ENCODE measurements at regions not wholly inside any gene's neighbourhood (a gene's known extent, or its start where the extent isn't known, plus 50 kb on each side); places are given as distances from the start of the nearest gene placed in this dataset.

DNA sequence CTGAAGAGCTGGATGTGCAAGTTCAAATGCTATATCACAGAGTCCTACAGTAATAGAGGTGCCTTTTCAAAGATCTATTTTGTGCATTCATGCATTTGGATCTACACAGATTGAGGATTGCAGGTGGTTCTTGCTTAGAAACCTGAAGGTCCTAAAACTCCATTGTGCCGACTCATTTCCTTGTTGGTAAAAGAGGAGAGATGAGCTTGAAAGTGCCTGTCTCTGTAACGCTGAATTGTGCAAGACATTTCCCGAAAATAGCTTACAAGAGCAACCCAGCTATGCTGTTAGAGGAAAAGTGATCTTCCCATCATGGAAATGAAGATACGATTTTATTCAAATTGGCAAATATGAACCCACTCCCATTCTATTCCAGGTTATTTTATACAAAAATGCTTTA, 110.7 kb upstream of the CXCL14 start:
- Histone ChIP-seq H3K27ac (ENCODE audit: low read depth in 1 of 2, low read length in 1 of 2) (no peak overlapping the region), H3K36me3 (ENCODE audit: control insufficient read depth in 2 of 2, insufficient read depth in 2 of 2, low read length in 1 of 2) (no peaks in the 10 kb centered on the region), H3K27me3 (ENCODE audit: control insufficient read depth in 2 of 2, insufficient read depth in 1 of 2, low read length in 1 of 2) (no peaks in the 10 kb centered on the region), H3K9me3 (ENCODE audit: control insufficient read depth in 2 of 2, insufficient read depth in 1 of 2, low read length in 1 of 2) (no peaks in the 10 kb centered on the region), H3K4me1 (ENCODE audit: control insufficient read depth in 2 of 2, insufficient read depth in 2 of 2, low read length in 2 of 2) (no peaks in the 10 kb centered on the region), H3K4me3 (ENCODE audit: low read length in 2 of 2) (no peak overlapping the region)
- DNase-seq (ENCODE audit: low read depth in 6 of 9, low spot score in 9 of 9): no peak
- 66% methylated on average over 4 of the region's 4 CpGs for WGBS

GRCh38 chr5:135688385-135688784, 109.6 kb upstream of the CXCL14 start:
- Histone ChIP-seq H3K36me3 (ENCODE audit: control insufficient read depth in 2 of 2, insufficient read depth in 2 of 2, low read length in 1 of 2) (no peaks in the 10 kb centered on the region), H3K4me3 (ENCODE audit: low read length in 2 of 2) (no peak overlapping the region), H3K27ac (ENCODE audit: low read depth in 1 of 2, low read length in 1 of 2) (no peak overlapping the region), H3K4me1 (ENCODE audit: control insufficient read depth in 2 of 2, insufficient read depth in 2 of 2, low read length in 2 of 2) (no peaks in the 10 kb centered on the region), H3K9me3 (ENCODE audit: control insufficient read depth in 2 of 2, insufficient read depth in 1 of 2, low read length in 1 of 2) (no peaks in the 10 kb centered on the region), H3K27me3 (ENCODE audit: control insufficient read depth in 2 of 2, insufficient read depth in 1 of 2, low read length in 1 of 2) (no peaks in the 10 kb centered on the region)
- 89% methylated on average over 2 of the region's 2 CpGs for WGBS
- no peak for DNase-seq (ENCODE audit: low read depth in 6 of 9, low spot score in 9 of 9)

- H3K36me3 ChIP-seq (ENCODE audit: control insufficient read depth in 2 of 2, insufficient read depth in 2 of 2, low read length in 1 of 2): no peaks in the 10 kb centered on the region
- H3K27ac ChIP-seq (ENCODE audit: low read depth in 1 of 2, low read length in 1 of 2): no peak overlapping the region
- no peak overlapping the region for H3K4me3 ChIP-seq (ENCODE audit: low read length in 2 of 2)
- H3K4me1 ChIP-seq (ENCODE audit: control insufficient read depth in 2 of 2, insufficient read depth in 2 of 2, low read length in 2 of 2): no peaks in the 10 kb centered on the region
- DNase-seq (ENCODE audit: low read depth in 6 of 9, low spot score in 9 of 9): no peak
- H3K27me3 ChIP-seq (ENCODE audit: control insufficient read depth in 2 of 2, insufficient read depth in 1 of 2, low read length in 1 of 2): no peaks in the 10 kb centered on the region
- H3K9me3 ChIP-seq (ENCODE audit: control insufficient read depth in 2 of 2, insufficient read depth in 1 of 2, low read length in 1 of 2): peaks cover 0 to 9% of the 10 kb centered on the region in 2 donors
These were observed 104.4 kb upstream of the CXCL14 start for GRCh38 chr5:135683189-135683588.

GRCh38 chr5:135680713-135681112, 101.9 kb upstream of the CXCL14 start:
- 92% methylated on average over 5 of the region's 5 CpGs for WGBS
- Histone ChIP-seq H3K4me3 (ENCODE audit: low read length in 2 of 2) (no peak overlapping the region), H3K9me3 (ENCODE audit: control insufficient read depth in 2 of 2, insufficient read depth in 1 of 2, low read length in 1 of 2) (peaks cover 0 to 9% of the 10 kb centered on the region in 2 donors), H3K27ac (ENCODE audit: low read depth in 1 of 2, low read length in 1 of 2) (no peak overlapping the region), H3K36me3 (ENCODE audit: control insufficient read depth in 2 of 2, insufficient read depth in 2 of 2, low read length in 1 of 2) (no peaks in the 10 kb centered on the region), H3K4me1 (ENCODE audit: control insufficient read depth in 2 of 2, insufficient read depth in 2 of 2, low read length in 2 of 2) (no peaks in the 10 kb centered on the region), H3K27me3 (ENCODE audit: control insufficient read depth in 2 of 2, insufficient read depth in 1 of 2, low read length in 1 of 2) (no peaks in the 10 kb centered on the region)
- no peak for DNase-seq (ENCODE audit: low read depth in 6 of 9, low spot score in 9 of 9)

- Histone ChIP-seq H3K9me3 (ENCODE audit: control insufficient read depth in 2 of 2, insufficient read depth in 1 of 2, low read length in 1 of 2) (peaks cover 0 to 9% of the 10 kb centered on the region in 2 donors), H3K36me3 (ENCODE audit: control insufficient read depth in 2 of 2, insufficient read depth in 2 of 2, low read length in 1 of 2) (no peaks in the 10 kb centered on the region), H3K4me1 (ENCODE audit: control insufficient read depth in 2 of 2, insufficient read depth in 2 of 2, low read length in 2 of 2) (no peaks in the 10 kb centered on the region), H3K4me3 (ENCODE audit: low read length in 2 of 2) (no peak overlapping the region), H3K27me3 (ENCODE audit: control insufficient read depth in 2 of 2, insufficient read depth in 1 of 2, low read length in 1 of 2) (no peaks in the 10 kb centered on the region), H3K27ac (ENCODE audit: low read depth in 1 of 2, low read length in 1 of 2) (no peak overlapping the region)
- DNase-seq (ENCODE audit: low read depth in 6 of 9, low spot score in 9 of 9): no peak
- WGBS: 71% methylated on average over 2 of the region's 2 CpGs
These were observed 100.0 kb upstream of the CXCL14 start for GRCh38 chr5:135678640-135679268.

DNA sequence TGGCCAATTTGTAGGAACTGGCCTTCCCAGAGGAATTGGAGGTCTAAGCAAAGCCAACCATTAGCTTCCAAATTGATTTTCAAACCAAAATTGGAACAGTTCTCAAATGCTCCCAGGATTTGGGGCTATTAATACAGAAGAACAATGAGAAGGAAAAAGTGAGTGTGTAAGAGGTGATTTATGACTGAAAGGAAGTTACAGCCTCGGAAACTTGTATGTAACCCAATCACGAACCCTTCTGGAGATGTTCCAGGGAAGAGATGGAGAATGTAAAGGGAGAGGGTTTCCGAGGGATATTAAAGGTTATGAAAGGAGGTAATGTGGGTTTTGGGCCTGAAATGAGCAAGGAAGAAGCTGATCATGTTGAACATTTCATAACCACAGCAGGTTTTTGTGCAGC, 93.2 kb upstream of the CXCL14 start:
- H3K36me3 ChIP-seq (ENCODE audit: control insufficient read depth in 2 of 2, insufficient read depth in 2 of 2, low read length in 1 of 2): no peaks in the 10 kb centered on the region
- no peak overlapping the region for H3K27ac ChIP-seq (ENCODE audit: low read depth in 1 of 2, low read length in 1 of 2)
- H3K4me3 ChIP-seq (ENCODE audit: low read length in 2 of 2): no peak overlapping the region
- no peaks in the 10 kb centered on the region for H3K4me1 ChIP-seq (ENCODE audit: control insufficient read depth in 2 of 2, insufficient read depth in 2 of 2, low read length in 2 of 2)
- 56% methylated on average over 3 of the region's 3 CpGs for WGBS
- H3K27me3 ChIP-seq (ENCODE audit: control insufficient read depth in 2 of 2, insufficient read depth in 1 of 2, low read length in 1 of 2): no peaks in the 10 kb centered on the region
- H3K9me3 ChIP-seq (ENCODE audit: control insufficient read depth in 2 of 2, insufficient read depth in 1 of 2, low read length in 1 of 2): no peaks in the 10 kb centered on the region
- no peak for DNase-seq (ENCODE audit: low read depth in 6 of 9, low spot score in 9 of 9)

DNA sequence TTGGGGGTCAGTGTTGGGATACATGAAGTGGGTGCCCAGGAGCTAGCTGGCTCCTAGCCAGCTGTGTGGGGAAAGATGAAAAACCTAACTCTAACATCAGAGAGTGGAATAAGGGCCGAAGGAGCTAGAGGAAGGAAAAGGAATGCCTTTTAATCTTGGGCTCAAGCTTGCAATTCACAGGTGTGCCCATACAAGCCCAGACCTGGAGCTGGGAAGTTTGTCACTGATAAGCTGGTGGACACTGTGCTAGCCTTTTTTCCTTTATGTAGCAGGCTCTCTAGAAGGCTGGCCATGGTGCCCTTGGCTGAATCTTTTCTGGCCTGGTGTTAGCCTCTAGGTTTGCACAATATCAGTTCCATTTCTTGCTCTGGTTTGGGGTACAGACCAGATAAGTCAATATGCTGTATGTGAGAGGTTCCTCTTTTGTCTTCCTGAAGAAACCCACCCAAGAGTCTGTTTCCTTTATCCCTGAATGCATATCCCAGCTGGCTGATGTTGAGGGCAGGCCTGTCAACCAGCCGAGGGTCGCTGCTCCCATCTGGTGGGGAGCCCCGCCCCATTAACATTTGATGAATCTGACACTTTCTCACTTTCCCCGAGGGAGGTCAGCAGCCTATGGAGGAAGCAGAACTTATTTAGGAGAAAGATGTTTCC, 92.4 kb upstream of the CXCL14 start:
- Histone ChIP-seq H3K4me3 (ENCODE audit: low read length in 2 of 2) (no peak overlapping the region), H3K27me3 (ENCODE audit: control insufficient read depth in 2 of 2, insufficient read depth in 1 of 2, low read length in 1 of 2) (no peaks in the 10 kb centered on the region), H3K27ac (ENCODE audit: low read depth in 1 of 2, low read length in 1 of 2) (no peak overlapping the region), H3K9me3 (ENCODE audit: control insufficient read depth in 2 of 2, insufficient read depth in 1 of 2, low read length in 1 of 2) (no peaks in the 10 kb centered on the region), H3K36me3 (ENCODE audit: control insufficient read depth in 2 of 2, insufficient read depth in 2 of 2, low read length in 1 of 2) (no peaks in the 10 kb centered on the region), H3K4me1 (ENCODE audit: control insufficient read depth in 2 of 2, insufficient read depth in 2 of 2, low read length in 2 of 2) (no peaks in the 10 kb centered on the region)
- no peak for DNase-seq (ENCODE audit: low read depth in 6 of 9, low spot score in 9 of 9)
- WGBS: 10% methylated on average over 5 of the region's 5 CpGs

DNA sequence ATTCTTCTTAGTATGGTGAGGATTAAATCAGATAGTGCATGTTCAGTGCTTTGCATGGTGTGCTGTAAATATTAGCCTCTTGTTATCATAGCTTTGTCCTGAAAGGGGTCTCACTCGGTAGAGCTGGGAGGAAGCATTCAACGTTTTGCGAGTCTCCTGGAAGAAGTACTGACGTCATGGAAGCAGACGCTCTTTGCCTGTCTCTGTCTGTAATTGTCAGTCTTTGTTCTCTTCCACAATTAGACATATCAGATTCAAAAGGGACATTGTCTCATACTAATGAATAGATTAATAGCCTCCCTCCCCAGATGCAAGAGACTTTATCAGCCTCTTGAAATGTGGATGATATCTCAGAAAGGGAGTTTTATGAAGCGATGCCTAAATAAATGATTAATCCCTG, 91.8 kb upstream of the CXCL14 start:
- no peak overlapping the region for H3K27ac ChIP-seq (ENCODE audit: low read depth in 1 of 2, low read length in 1 of 2)
- no peaks in the 10 kb centered on the region for H3K27me3 ChIP-seq (ENCODE audit: control insufficient read depth in 2 of 2, insufficient read depth in 1 of 2, low read length in 1 of 2)
- no peaks in the 10 kb centered on the region for H3K36me3 ChIP-seq (ENCODE audit: control insufficient read depth in 2 of 2, insufficient read depth in 2 of 2, low read length in 1 of 2)
- H3K9me3 ChIP-seq (ENCODE audit: control insufficient read depth in 2 of 2, insufficient read depth in 1 of 2, low read length in 1 of 2): no peaks in the 10 kb centered on the region
- no peak for DNase-seq (ENCODE audit: low read depth in 6 of 9, low spot score in 9 of 9)
- H3K4me1 ChIP-seq (ENCODE audit: control insufficient read depth in 2 of 2, insufficient read depth in 2 of 2, low read length in 2 of 2): no peaks in the 10 kb centered on the region
- 91% methylated on average over 6 of the region's 6 CpGs for WGBS
- H3K4me3 ChIP-seq (ENCODE audit: low read length in 2 of 2): no peak overlapping the region

DNA sequence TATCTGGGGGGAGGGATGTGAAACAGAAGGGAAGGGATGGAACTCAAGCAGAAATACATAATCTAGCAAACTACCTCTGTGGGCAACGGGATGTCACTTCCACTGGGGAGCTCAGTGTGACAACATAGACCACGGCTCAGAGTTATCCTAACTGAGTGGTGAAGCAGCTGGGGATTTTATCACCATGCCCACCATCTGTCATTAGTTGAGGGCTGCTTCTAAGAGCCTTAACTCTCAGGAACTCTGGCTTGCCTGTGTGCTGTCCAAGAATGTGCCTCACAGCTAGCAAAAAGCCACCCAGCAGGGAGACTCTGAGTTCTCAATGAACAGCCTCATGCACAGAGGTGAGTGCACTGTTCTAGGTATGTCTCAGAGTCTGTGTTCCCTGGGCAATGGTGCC, 90.6 kb upstream of the CXCL14 start:
- no peak overlapping the region for H3K27ac ChIP-seq (ENCODE audit: low read depth in 1 of 2, low read length in 1 of 2)
- no peaks in the 10 kb centered on the region for H3K27me3 ChIP-seq (ENCODE audit: control insufficient read depth in 2 of 2, insufficient read depth in 1 of 2, low read length in 1 of 2)
- 66% methylated on average over 2 of the region's 2 CpGs for WGBS
- H3K9me3 ChIP-seq (ENCODE audit: control insufficient read depth in 2 of 2, insufficient read depth in 1 of 2, low read length in 1 of 2): no peaks in the 10 kb centered on the region
- DNase-seq (ENCODE audit: low read depth in 6 of 9, low spot score in 9 of 9): no peak
- no peak overlapping the region for H3K4me3 ChIP-seq (ENCODE audit: low read length in 2 of 2)
- no peaks in the 10 kb centered on the region for H3K4me1 ChIP-seq (ENCODE audit: control insufficient read depth in 2 of 2, insufficient read depth in 2 of 2, low read length in 2 of 2)
- no peaks in the 10 kb centered on the region for H3K36me3 ChIP-seq (ENCODE audit: control insufficient read depth in 2 of 2, insufficient read depth in 2 of 2, low read length in 1 of 2)
